SH-SY5Y (cell line): ENCODE measurements at regions not wholly inside any gene's neighbourhood (a gene's known extent, or its start where the extent isn't known, plus 50 kb on each side); places are given as distances from the start of the nearest gene placed in this dataset.

Experiments used
- GATA2 ChIP-seq: IDR thresholded peaks from 2 replicates; pipeline ENCODE4 v1.6.1; 2011; ENCODE audit warnings: mild to moderate bottlenecking, low read depth, low read length
- GATA3 ChIP-seq: IDR thresholded peaks from 2 replicates; pipeline ENCODE4 v1.6.1; 2011; ENCODE audit warnings: low read depth, mild to moderate bottlenecking, low read length, moderate library complexity

GRCh38 chr7:131859147-131859821 is 302.9 kb upstream of the PODXL start:
- TF ChIP-seq GATA3 (no peak), GATA2 (no peak)
